Fibroblast of the aortic adventitia (primary cell): ENCODE measurements at regions not wholly inside any gene's neighbourhood (a gene's known extent, or its start where the extent isn't known, plus 50 kb on each side); places are given as distances from the start of the nearest gene placed in this dataset.

Experiments used
- DNase-seq: peaks from one replicate; pipeline ENCODE4 v3.0.0-alpha.2; 2010; ENCODE audit warnings: low read depth
- H3K4me3 ChIP-seq: 2 replicates; pipeline ENCODE4 v1.5.1; 2011; ENCODE audit warnings: low read depth, mild to moderate bottlenecking, control low read depth, low read length, moderate library complexity
- CTCF ChIP-seq: IDR thresholded peaks from 2 replicates; pipeline ENCODE4 v1.5.1; 2011; ENCODE audit warnings: mild to moderate bottlenecking, low read length, control low read depth, inconsistent platforms; ENCODE audit not compliant: insufficient read depth

- DNase-seq: no peak
- no peak for TF ChIP-seq CTCF
- no peak overlapping the region for H3K4me3 ChIP-seq
These were observed 124.4 kb upstream of the MSX2 start for GRCh38 chr5:174599992-174600391.

GRCh38 chr5:174601946-174602345 lies 122.4 kb upstream of the MSX2 start:
- TF ChIP-seq CTCF: no peak
- no peak overlapping the region for H3K4me3 ChIP-seq
- DNase-seq: no peak

- no peak for TF ChIP-seq CTCF
- no peak overlapping the region for H3K4me3 ChIP-seq
- no peak for DNase-seq
These were observed 118.2 kb upstream of the MSX2 start for GRCh38 chr5:174606153-174606552.

- H3K4me3 ChIP-seq: no peak overlapping the region
- DNase-seq: no peak
- TF ChIP-seq CTCF: no peak
These were observed 117.7 kb upstream of the MSX2 start for GRCh38 chr5:174606646-174607045.

GRCh38 chr5:174607205-174607604 lies 117.2 kb upstream of the MSX2 start:
- TF ChIP-seq CTCF: no peak
- no peak overlapping the region for H3K4me3 ChIP-seq
- no peak for DNase-seq

- TF ChIP-seq CTCF: no peak
- no peak for DNase-seq
- H3K4me3 ChIP-seq: no peak overlapping the region
These were observed 116.5 kb upstream of the MSX2 start for GRCh38 chr5:174607916-174608315.

- no peak for DNase-seq
- H3K4me3 ChIP-seq: no peak overlapping the region
- TF ChIP-seq CTCF: no peak
These were observed 115.7 kb upstream of the MSX2 start for GRCh38 chr5:174608631-174609097.
